ENCODE measurements at regions not wholly inside any gene's neighbourhood (a gene's known extent, or its start where the extent isn't known, plus 50 kb on each side); places are given as distances from the start of the nearest gene placed in this dataset.

- no peak for DNase-seq
Observed at GRCh38 chr4:155107059-155107458, 101.4 kb upstream of the NPY2R start.

- DNase-seq: no peak
Observed at GRCh38 chr4:155114790-155115189, 93.6 kb upstream of the NPY2R start.

- no peak for DNase-seq
Observed at GRCh38 chr4:155119006-155119405, 89.4 kb upstream of the NPY2R start.

- no peak for DNase-seq
Observed at GRCh38 chr4:155120536-155120935, 87.9 kb upstream of the NPY2R start.

GRCh38 chr4:155122382-155122781 is 86.1 kb upstream of the NPY2R start:
- DNase-seq: no peak

GRCh38 chr4:155134136-155134535 is 74.3 kb upstream of the NPY2R start:
- DNase-seq: no peak

- no peak for DNase-seq
Observed at GRCh38 chr4:155140889-155141288, 67.5 kb upstream of the NPY2R start.

- no peak for DNase-seq
Observed at GRCh38 chr4:155143512-155143911, 64.9 kb upstream of the NPY2R start.

Data from kidney glomerular epithelial cell (primary cell).